NCI-H2196 (cell line): ENCODE measurements at regions not wholly inside any gene's neighbourhood (a gene's known extent, or its start where the extent isn't known, plus 50 kb on each side); places are given as distances from the start of the nearest gene placed in this dataset.

Experiments
- DNase-seq: peaks from one replicate; lab custom pipeline; 2025; ENCODE audit not compliant: unreplicated experiment; lab: John Stamatoyannopoulos, UW

DNA sequence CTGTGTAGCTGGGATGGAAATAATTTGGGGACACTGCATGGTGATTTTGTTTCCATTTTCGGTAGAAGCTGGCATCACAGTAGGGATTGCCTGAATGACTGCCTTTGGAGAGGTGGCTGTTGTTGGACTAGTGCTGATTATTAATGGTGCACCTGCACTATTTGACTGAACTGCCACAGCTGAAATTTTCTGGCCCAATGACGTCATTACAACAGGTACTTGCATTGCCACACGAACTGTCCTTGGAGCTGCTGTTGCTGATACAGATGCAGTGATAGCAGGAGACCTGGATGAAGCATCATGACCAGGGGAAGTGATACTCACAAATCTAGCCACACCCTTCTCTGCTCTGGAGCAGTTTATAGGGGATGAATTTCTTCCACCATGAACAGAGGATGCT lies 95.6 kb upstream of the FOXC1 start:
- no peak for DNase-seq

DNA sequence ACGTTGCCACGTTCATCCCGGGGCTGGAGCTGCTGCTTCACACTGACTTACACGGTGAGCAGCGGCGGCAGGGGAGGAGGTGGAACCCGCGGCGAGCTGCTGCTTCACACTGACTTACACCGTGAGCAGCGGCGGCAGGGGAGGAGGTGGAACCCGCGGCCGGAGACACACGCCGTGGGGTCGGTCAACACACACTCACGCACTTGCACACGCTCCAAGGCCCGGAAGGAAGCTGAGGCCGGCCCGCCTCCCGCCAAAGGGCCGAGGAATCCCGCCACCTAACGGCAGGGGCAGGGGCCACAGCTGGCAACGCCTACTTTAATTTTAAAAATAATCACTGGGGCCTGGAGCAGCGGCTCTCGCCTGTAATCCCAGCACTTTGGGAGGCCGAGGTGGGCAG lies 94.4 kb upstream of the FOXC1 start:
- DNase-seq, result no peak

DNA sequence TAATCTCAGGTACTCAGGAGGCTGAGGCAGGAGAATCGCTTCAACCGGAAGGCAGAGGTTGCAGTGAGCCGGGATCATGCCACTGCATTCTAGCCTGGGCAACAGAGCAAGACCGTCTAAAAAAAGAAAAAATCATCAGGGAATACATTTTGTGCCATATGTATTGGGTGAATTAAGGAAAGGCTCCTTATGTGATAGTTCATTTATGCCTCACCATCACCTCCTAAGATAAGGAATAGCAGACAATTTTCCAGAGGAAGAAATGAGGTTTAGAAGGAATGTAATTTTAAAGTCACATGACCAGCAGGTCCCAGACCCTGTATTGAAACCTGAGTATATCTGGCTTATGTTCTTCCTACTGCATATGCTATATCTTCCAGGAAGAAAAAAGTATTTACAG lies 93.9 kb upstream of the FOXC1 start:
- no peak for DNase-seq

DNA sequence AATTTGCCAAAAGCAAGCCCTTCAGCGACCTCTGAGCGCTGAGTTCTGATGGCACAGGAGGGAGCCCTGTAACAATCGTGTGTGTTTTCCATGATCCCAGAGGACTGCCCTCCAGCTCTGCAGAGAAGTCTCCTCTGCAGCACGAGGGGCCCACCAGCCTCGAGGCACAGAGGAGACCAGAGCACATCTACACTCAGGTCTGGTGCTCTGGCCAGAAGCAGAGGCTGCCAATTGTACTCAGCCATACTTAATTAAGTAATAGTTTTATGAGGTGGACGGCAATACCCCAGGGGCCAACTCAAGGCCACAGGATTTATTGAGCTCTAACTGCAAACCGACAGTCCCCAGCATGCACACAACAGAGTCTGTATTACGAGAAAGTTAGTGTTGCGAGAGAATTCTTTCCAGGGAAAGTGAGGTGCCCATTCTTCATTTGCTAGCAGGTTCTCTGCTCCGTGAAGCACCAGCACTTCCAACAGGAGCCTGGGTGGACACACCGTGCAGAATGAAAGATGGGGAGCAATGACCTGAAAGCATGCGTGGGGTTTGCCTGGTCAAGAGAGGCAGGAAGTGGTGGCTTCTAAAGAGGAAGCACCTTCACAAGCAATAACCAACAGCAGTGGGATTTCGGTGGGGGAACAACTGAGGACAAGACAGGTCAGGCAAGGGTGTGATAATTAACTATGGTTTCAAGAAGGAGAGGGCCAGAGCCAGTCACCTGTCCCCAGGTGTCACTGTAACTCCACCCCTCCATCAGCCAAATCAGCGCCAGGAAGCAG lies 92.8 kb upstream of the FOXC1 start:
- DNase-seq, result no peak

DNA sequence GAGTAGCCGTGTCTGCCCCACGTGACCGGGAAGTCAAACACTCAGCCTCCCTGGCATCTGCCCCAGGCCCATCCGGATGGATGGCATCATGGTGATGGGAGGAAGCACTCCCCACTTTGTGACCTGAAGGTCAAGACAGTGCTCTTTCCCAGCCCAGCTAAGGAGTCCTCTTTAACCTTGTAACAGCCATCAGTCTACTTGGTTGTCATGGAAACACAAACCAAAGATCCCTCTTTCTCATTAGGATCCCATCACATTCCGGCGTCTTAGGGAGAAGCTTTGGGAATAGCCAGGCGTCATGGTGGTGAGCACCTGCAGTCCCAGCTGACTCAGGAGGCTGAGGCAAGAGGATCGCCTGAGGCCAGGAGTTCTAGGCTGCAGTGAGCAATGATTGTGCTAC lies 90.9 kb upstream of the FOXC1 start:
- DNase-seq, result no peak

DNA sequence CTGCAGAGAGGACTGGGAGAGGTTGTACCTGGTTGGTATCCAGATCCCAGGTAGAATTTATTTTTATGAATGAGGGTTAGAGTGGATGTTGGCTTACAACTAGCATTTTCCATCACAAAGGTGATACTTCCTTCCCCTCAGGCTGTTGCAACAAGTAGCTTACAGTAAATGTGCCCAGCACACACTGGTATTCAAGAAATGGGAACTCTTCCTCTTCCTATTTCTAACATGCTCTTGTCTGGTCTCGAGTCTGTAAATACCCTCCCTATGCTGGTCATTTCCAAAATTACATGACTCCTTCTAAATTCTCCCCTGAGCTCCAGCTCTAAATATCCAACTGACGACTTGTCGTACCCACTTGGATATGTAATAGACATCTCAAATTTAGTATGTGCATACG lies 90.1 kb upstream of the FOXC1 start:
- DNase-seq, result no peak

DNA sequence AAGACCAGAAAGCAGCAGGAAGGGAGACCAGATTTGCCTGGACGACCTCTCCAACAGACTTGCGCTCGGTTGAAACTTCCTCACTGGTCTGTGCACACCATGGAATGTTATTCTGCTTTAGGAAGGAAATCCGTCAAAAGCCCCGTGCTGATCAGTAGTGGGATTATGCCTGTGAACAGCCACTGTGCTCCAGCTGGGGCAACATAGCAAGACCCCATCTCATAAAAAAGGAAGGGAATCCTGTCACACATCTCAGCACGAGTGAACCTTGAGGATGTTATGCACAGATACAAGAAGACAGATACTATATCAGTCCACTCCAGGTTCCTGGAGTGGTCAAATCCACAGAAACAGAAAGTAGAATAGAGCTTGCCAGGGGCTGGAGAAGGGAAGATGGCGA lies 86.9 kb upstream of the FOXC1 start:
- no peak for DNase-seq

DNA sequence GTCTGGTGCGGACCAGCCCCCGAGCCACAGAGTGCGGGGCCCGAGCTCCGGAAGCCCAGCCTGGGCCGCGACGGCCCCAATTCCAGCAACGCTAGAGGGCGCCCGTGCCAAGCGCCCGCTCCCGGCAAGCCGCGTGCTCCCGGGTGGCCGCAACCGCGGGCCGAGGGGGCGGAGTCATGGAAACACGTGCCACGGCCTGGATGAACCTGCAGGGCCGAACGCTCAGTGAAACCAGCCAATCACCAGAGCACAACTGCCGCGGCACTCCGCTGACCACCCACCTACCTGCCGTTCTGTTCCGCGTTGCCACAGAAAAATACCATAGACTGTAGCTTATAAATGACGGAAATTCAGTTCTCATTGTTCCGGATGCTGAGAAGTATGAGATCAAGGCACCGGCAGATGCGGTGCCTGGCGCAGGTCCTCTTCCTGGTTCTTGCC lies 85.7 kb upstream of the FOXC1 start:
- no peak for DNase-seq

DNA sequence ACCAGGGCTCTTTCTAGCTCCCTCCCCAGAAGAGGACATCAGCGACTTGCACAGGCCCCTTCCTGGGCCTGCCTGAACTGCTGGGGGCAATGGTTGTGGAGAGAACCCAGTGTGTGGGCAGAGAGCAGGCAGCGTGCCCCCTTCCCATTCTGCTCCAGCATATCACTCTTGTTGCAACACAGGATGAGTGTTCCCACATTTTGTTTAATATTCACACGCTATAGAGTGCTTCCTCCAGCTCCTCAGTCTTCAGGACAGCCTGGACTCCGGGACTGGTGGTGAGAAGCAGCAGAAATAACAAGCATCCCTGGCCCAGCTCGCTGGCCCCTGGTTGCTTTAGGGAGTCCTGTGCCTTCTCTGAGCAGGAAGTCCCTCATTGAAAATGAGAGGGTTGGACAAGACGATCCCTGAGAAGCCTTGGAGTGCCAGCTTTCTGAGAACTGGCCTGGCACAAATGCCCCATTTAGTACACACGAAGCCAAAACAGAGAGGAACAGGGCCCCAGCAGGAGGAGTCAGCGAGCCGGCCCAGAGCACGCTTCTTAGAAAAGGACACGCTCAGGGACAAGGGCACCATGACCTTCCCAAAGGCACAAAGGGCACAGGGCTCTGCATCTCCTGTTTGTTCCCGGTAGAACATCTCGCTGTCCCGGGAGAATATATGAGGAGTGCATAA lies 84.2 kb upstream of the FOXC1 start:
- DNase-seq, result no peak

DNA sequence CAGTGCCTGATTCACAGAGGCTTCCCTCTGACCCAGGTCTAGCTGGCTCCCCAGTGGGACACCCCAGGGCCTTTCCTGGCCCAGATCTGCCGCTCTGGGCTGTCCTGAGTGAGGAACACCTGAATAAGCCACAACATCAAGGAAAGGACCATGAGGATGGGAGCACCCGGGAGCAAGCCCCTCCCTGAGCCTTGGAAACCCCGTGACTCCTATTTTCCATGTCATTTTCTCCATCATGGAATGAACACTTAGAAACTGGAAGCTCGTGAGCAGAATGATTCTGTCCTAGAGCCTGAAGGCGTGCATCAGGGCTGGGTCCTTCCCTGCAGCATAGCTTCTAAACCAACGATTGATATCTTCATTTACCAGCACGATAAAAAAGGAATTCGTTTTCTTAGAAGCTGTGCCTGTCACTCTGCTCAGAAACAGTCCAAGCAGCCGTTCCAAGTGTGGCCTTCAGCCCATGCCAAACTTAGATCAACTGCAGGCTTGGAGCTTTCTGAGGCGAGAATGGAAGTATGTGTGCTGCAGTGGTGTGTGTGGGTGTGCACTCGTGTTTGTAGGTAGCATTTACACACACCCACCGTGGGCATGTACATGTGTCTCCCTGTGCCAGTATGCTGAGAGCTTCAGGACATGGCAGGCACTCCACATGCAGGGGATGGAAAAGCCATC lies 83.2 kb upstream of the FOXC1 start:
- DNase-seq, result no peak

DNA sequence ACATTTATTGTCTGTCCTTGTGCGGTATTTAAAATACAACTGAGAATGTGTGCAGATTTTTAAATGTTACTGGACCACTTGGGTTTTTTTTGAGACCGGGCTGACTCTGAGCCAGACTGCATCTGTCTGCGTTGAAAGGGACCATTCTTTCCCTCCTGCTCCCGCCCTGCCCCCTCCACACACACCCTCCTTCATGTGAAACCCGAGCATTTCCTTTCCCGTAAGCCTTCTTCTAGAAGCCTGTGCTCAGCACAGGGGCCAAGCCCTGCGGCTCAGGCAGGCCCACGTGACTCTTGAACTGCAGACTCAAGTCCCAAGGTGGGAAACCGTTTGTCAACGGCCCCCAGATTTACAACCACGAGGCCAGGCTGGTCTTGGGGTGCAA lies 82.7 kb upstream of the FOXC1 start:
- peak; percentile 41 for DNase-seq

DNA sequence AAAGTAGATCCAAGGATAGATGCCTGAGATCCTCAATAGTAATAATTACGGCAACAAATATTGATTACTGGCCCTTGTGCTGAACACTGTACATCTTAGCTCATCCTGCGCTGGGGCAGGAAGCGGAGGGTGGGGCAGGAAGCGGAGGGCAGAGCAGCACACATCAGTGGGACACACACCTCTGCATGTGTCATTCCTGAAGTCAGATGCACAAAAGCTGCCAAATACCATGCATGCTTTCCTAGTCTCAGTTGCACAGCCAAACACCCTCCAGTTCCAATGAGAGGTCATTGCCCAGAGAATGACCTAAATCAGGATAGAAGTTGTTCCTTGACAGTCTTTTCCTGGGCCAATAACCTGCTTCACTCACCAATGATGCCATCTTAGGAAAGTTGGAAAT lies 74.4 kb upstream of the FOXC1 start:
- DNase-seq, result no peak

DNA sequence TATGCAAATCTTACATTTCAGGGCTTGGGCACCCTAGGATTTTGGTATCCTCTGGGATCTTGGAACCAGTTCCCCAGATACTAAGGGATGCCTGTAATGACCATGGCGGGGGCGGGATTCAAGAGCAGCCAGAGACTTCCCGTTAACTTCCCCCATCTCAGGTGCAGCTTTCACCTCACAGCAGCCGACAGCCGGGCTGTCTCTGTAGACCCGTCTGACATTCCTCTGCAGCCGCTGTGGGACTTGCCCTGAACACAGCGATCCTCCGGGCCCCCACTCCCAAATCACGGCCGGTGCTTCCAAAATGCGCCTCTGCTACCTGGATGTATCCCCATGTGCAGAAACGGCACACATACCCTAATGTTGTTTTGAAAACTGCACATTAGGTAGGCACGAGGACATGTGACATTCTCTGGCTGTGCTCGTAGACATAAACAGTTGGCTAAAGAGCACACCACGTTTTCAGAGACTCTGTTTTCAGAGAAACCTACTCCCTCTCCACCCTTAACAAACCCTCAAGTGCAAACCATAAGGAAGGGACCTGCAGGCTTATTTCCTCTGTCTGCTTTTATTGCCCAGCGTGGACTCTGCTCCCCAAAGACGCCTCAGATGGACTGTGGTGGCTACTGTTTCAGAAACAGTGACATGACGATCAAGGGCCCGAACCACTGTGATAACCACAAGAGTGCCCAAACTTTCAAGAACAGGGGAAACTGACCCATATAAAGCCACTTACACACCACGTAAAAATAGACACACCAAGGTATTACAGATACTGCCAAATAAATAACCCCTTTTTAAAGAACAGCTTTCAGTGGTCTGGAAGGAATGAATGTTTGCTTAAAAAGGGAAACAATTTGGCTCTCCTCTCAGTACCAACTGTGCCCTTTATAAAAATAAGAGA lies 72.9 kb upstream of the FOXC1 start:
- DNase-seq, result no peak

DNA sequence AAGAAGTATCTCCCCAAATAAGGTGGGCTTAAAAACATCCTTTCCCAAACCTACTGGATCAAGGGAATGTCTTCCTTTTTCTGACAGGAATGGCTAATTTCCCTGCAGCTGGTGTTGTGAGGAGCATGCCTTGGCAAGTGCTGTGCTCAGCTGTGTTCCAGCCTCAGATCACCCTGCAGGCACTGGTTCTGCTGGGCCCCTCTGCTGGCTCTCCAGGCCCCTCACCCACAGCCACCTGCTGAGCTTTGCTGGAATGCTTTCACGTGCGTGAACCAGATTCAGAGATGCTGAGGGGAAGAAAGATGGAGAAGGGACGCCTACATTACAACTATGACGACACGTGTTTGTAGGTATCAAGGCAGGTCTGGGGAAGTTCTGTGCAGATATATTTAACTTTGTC lies 71.3 kb upstream of the FOXC1 start:
- DNase-seq, result no peak

DNA sequence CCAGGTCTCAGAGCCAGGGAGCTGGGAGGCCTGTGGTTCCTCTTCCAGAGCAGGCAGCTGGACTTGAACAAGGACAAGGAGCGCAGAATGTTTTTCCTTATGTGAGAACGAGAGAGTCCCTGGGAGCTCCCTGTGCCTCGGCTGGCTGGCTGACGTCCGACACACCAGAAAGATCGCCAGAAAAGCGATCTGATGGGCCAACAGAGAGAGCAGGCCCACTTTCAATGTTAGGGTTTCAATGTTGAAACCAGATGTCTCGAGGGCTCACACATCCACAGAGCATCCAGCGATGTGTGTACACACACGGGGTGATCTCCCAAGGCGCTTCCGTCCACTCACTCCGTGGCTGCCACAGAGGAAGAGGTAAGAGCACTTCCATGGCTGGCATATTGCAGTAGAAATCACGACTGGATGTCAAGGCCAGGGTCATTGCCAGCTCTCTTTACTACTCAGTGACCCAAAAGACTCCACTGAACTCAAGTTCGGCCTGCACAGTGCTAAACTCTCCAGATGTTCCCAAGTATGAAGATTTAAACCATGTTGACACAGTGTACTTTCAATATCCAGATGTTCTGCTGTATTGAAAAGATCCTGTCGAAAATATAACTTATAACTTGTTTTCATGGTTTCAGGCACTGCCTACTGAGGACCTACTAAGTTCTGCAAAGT lies 70.8 kb upstream of the FOXC1 start:
- no peak for DNase-seq

DNA sequence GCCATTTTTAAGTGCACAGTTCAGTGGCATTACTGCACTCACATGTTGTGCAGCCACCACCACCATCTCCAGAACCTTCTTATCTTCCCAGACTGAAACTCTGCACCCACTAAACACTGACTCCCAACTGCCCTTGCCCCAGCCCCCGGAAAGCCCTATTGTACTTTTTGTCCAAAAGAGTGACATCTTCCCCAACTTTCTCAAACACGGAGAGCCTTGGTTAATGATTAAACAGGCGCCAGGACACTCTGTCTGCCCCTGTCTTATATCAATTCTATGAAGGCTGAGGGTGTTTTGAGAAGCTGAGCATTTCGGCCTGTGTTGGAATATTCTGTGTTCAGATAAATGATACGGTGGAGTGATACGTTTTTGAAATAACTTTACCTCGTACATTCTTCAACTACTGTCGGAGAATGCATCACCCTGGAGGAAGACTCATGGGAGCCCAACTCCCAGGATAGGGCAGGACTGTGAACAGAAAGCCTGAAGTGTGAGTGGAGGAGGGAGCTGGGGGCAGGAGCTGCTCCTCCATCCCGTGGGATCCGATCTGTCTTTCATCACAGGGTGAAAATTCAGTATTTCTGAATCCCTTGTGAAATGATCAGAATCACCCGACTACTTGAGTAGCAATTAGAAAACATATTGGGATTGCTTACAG lies 68.7 kb upstream of the FOXC1 start:
- DNase-seq, result no peak

DNA sequence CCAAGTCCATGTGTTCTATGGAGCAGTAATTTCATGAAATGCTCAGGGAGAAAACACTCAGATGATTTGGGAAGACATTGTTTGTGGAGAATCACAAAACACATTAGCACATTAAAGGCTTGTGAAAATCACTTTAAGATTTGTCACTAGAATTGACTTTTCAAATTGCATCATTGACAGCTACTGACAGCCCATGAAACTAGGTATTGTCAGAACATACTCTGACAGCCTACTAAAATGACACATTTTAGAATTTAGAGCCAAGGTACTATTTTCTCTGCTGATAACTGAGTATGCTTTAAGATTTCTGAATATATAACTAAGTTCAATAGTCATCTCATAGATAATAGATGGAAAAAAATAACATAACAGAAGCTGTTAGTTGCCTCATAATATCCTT lies 67.4 kb upstream of the FOXC1 start:
- no peak for DNase-seq

DNA sequence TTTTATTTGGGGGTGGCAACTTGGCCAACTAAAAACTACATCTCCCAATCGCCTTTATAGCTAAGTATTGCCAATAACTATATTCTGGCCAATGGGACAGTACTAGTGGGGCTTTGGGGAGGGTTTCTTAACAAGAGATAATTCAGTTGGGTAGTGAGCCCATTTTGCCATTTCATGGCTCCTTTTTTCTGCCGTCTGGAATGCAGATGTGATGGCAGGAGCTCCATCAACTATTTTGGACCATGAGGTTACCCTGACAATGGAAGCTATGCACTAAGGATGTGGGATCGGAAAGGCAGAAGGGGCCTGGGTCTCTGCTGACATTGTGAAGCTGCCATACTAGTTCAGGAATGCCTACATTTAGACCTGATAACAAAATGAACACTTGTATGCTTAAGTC lies 67.0 kb upstream of the FOXC1 start:
- DNase-seq, result no peak

DNA sequence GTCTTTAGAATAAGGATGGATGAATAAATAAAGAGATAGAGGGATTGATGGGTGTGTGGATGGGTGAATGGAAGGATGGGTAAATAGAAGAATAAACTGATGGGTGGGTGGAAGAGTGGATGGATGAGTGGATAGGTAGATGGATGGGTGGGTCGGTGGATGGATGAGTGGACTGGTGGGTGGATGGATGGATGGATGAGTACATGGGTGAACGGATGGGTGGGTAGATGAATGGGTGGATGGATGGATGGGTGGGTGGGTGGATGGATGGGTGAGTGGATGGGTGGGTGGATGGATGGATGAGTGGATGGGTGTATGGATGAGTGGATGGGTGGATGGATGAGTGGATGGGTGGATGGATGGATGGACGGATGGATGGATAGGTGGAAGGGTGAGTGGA lies 65.7 kb upstream of the FOXC1 start:
- no peak for DNase-seq

DNA sequence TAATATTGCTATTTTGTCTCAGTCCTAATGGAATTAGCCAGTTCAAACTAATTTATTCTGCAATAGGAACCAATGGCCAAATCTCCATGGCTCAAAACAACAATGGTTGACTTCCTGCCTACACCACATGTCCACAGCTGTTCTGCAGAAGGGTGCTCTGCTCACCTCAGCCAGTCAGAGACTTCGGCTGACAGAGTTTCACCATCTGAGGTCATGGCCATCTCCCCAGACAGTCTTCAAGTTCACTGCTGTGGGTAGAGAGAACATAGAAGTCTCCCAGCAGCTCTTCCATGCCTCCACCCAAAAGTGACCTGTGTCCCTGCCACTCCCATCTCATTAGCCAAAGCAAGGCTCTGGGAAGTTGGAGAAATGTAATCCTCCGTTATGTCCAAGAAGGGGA lies 65.1 kb upstream of the FOXC1 start:
- DNase-seq, result no peak
